ENCODE measurements at regions not wholly inside any gene's neighbourhood (a gene's known extent, or its start where the extent isn't known, plus 50 kb on each side); places are given as distances from the start of the nearest gene placed in this dataset.

DNA sequence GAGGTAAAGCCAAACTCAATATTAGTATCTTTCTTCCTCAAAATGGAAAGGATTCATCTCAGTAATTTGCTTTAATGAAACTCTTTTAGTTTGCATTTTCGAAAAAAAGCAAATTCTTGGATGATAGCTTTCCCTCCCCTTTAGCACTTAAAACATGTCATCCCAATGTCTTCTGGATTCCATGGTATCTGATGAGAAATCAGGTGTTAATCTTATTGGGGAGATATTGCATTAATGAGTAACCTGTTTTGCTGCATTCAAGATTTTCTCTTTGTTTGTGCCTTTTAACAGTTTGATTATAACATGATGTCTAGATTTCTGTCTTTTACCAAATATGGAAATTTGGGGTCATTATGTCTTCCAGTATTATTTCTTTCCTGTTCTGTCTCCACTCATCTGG is 405.1 kb upstream of the FOXG1 start:
- Histone ChIP-seq H3K36me3 (ENCODE audit: insufficient read depth, low read length) (no peaks in the 10 kb centered on the region), H3K79me2 (ENCODE audit: insufficient read depth, low read length) (no peaks in the 10 kb centered on the region), H3K27ac (ENCODE audit: low read length) (no peak overlapping the region), H2AFZ (ENCODE audit: low read depth, low read length) (no peak overlapping the region), H3K4me1 (ENCODE audit: insufficient read depth, low read length) (no peaks in the 10 kb centered on the region), H3K9ac (ENCODE audit: low read depth, low read length) (no peak overlapping the region), H3K9me3 (ENCODE audit: insufficient read depth, low read length, severe bottlenecking) (peaks cover 3% of the 10 kb centered on the region), H3K27me3 (ENCODE audit: insufficient read depth, low read length, poor library complexity) (no peaks in the 10 kb centered on the region), H3K4me3 (ENCODE audit: low read depth in 1 of 2, low read length in 2 of 2) (no peak overlapping the region), H3K4me2 (ENCODE audit: insufficient read depth, low read length) (no peak overlapping the region), H4K20me1 (ENCODE audit: insufficient read depth, low read length) (no peaks in the 10 kb centered on the region)
- ATAC-seq (ENCODE audit: insufficient read depth, low read depth) (no peak), DNase-seq (no peak)
- TF ChIP-seq EZH2 (IDR thresholded peaks at IDR 0.05; ENCODE audit: borderline replicate concordance, low read depth, low read length, severe bottlenecking): no peak
- TF ChIP-seq, protein P1, sequence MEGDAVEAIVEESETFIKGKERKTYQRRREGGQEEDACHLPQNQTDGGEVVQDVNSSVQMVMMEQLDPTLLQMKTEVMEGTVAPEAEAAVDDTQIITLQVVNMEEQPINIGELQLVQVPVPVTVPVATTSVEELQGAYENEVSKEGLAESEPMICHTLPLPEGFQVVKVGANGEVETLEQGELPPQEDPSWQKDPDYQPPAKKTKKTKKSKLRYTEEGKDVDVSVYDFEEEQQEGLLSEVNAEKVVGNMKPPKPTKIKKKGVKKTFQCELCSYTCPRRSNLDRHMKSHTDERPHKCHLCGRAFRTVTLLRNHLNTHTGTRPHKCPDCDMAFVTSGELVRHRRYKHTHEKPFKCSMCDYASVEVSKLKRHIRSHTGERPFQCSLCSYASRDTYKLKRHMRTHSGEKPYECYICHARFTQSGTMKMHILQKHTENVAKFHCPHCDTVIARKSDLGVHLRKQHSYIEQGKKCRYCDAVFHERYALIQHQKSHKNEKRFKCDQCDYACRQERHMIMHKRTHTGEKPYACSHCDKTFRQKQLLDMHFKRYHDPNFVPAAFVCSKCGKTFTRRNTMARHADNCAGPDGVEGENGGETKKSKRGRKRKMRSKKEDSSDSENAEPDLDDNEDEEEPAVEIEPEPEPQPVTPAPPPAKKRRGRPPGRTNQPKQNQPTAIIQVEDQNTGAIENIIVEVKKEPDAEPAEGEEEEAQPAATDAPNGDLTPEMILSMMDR (IDR thresholded peaks at IDR 0.05; ENCODE audit: borderline replicate concordance, extremely low read depth, low read length, poor library complexity, severe bottlenecking): no peak

DNA sequence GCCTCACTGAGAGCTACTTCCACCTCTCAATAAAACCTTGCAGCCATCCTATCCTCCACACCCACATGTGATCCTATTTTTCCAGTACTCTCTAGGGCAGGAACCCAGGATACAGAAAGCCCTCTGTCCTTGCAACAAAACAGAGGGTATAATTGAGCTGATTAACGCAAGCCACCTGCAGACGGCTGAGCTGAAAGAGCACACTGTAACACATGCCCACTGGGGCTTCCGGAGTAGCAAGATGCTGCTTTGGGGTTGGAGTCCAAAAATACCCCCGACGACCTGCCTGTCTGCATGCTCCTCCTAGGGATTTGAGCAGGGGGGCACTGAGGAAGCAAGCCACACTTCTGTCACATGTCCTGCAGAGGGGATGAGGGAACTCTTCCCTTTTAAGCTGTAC is 401.1 kb upstream of the FOXG1 start:
- Histone ChIP-seq H3K27ac (ENCODE audit: low read length) (no peak overlapping the region), H3K9me3 (ENCODE audit: insufficient read depth, low read length, severe bottlenecking) (no peaks in the 10 kb centered on the region)
- DNase-seq: no peak

DNA sequence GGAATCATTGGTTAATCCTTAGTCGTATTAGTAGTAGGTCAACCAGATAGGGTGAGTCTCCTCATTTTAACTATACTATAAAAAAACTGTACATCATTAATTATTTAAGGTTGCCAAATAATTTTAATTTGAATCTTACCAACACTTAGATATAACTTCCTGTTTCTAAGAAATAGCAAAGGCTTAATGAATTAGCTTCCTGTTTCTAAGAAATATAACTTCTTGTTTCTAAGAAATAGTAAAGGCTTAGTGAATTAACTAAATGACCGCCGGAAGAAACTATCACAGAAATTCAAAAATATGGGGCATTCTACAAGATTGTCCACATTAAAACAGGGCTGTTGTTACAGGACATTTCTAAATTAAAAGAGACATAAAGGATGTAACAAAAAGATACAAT is 392.9 kb upstream of the FOXG1 start:
- no peak overlapping the region for H3K27ac ChIP-seq (ENCODE audit: low read length)
- no peak overlapping the region for H3K4me3 ChIP-seq (ENCODE audit: low read depth in 1 of 2, low read length in 2 of 2)
- H3K79me2 ChIP-seq (ENCODE audit: insufficient read depth, low read length): no peaks in the 10 kb centered on the region
- ATAC-seq (ENCODE audit: insufficient read depth, low read depth): no peak
- no peak overlapping the region for H3K9ac ChIP-seq (ENCODE audit: low read depth, low read length)
- H3K36me3 ChIP-seq (ENCODE audit: insufficient read depth, low read length): no peaks in the 10 kb centered on the region
- TF ChIP-seq EZH2 (IDR thresholded peaks at IDR 0.05; ENCODE audit: borderline replicate concordance, low read depth, low read length, severe bottlenecking): no peak
- TF ChIP-seq, protein P1 (IDR thresholded peaks at IDR 0.05; ENCODE audit: borderline replicate concordance, extremely low read depth, low read length, poor library complexity, severe bottlenecking): no peak
- no peaks in the 10 kb centered on the region for H4K20me1 ChIP-seq (ENCODE audit: insufficient read depth, low read length)
- H3K4me2 ChIP-seq (ENCODE audit: insufficient read depth, low read length): no peak overlapping the region
- DNase-seq: no peak
- no peaks in the 10 kb centered on the region for H3K4me1 ChIP-seq (ENCODE audit: insufficient read depth, low read length)
- no peak overlapping the region for H2AFZ ChIP-seq (ENCODE audit: low read depth, low read length)
- H3K27me3 ChIP-seq (ENCODE audit: insufficient read depth, low read length, poor library complexity): no peaks in the 10 kb centered on the region
- H3K9me3 ChIP-seq (ENCODE audit: insufficient read depth, low read length, severe bottlenecking): no peaks in the 10 kb centered on the region

More for the DNA sequence above, 401.1 kb upstream of the FOXG1 start:
- Histone ChIP-seq H3K9ac (ENCODE audit: low read depth, low read length) (no peak overlapping the region), H3K27me3 (ENCODE audit: insufficient read depth, low read length, poor library complexity) (no peaks in the 10 kb centered on the region), H2AFZ (ENCODE audit: low read depth, low read length) (no peak overlapping the region), H3K4me2 (ENCODE audit: insufficient read depth, low read length) (no peak overlapping the region), H3K36me3 (ENCODE audit: insufficient read depth, low read length) (no peaks in the 10 kb centered on the region), H3K4me3 (ENCODE audit: low read depth in 1 of 2, low read length in 2 of 2) (no peak overlapping the region), H3K4me1 (ENCODE audit: insufficient read depth, low read length) (no peaks in the 10 kb centered on the region), H3K79me2 (ENCODE audit: insufficient read depth, low read length) (no peaks in the 10 kb centered on the region), H4K20me1 (ENCODE audit: insufficient read depth, low read length) (no peaks in the 10 kb centered on the region)
- TF ChIP-seq, protein P1 (IDR thresholded peaks at IDR 0.05; ENCODE audit: borderline replicate concordance, extremely low read depth, low read length, poor library complexity, severe bottlenecking): no peak
- TF ChIP-seq EZH2 (IDR thresholded peaks at IDR 0.05; ENCODE audit: borderline replicate concordance, low read depth, low read length, severe bottlenecking): no peak
- no peak for ATAC-seq (ENCODE audit: insufficient read depth, low read depth)

DNA sequence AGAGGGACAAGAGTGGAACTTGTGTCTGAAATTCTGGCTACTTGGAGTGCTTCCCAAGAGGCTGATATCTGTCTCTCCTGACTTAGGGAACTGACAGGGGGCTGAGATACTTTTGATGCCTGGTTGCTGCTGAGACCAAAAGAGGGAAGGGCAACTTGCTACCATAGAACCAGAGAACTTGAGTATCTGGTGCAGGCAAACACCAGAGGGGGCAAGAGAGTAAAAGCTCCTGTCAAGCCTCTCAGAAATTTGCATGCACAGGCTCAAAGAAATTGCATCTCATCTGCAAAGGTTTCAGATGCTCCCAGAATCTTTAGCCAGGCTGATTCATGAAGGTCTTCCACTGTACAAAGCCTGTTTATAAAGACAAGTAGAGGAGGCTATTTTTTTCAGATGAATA is 391.3 kb upstream of the FOXG1 start:
- no peak overlapping the region for H3K9ac ChIP-seq (ENCODE audit: low read depth, low read length)
- H3K4me3 ChIP-seq (ENCODE audit: low read depth in 1 of 2, low read length in 2 of 2): no peak overlapping the region
- no peaks in the 10 kb centered on the region for H3K9me3 ChIP-seq (ENCODE audit: insufficient read depth, low read length, severe bottlenecking)
- H3K27me3 ChIP-seq (ENCODE audit: insufficient read depth, low read length, poor library complexity): no peaks in the 10 kb centered on the region
- H3K4me2 ChIP-seq (ENCODE audit: insufficient read depth, low read length): no peak overlapping the region
- no peak for ATAC-seq (ENCODE audit: insufficient read depth, low read depth)
- TF ChIP-seq, protein P1 (IDR thresholded peaks at IDR 0.05; ENCODE audit: borderline replicate concordance, extremely low read depth, low read length, poor library complexity, severe bottlenecking): peak; percentile 18
- no peak for TF ChIP-seq EZH2 (IDR thresholded peaks at IDR 0.05; ENCODE audit: borderline replicate concordance, low read depth, low read length, severe bottlenecking)
- no peak overlapping the region for H2AFZ ChIP-seq (ENCODE audit: low read depth, low read length)
- peak; percentile 4 for DNase-seq
- no peaks in the 10 kb centered on the region for H4K20me1 ChIP-seq (ENCODE audit: insufficient read depth, low read length)
- H3K36me3 ChIP-seq (ENCODE audit: insufficient read depth, low read length): no peaks in the 10 kb centered on the region
- no peak overlapping the region for H3K27ac ChIP-seq (ENCODE audit: low read length)
- H3K4me1 ChIP-seq (ENCODE audit: insufficient read depth, low read length): no peaks in the 10 kb centered on the region
- no peaks in the 10 kb centered on the region for H3K79me2 ChIP-seq (ENCODE audit: insufficient read depth, low read length)
